Calu3 (cell line): ENCODE measurements at regions not wholly inside any gene's neighbourhood (a gene's known extent, or its start where the extent isn't known, plus 50 kb on each side); places are given as distances from the start of the nearest gene placed in this dataset.
A peak's percentile ranks its signal among the peaks of the same experiment; 100 is the strongest.
"Not testable (repeated sequence)": the region's sequence is repeated elsewhere in the genome, so short reads cannot be mapped to it uniquely, and the experiment has no call there.

ENCODE experiments used
- BruUV-seq: library from RNA; stranded (reverse); fragments of 400-500 nt; replicated peaks from 2 replicates; lab custom pipeline; 2021; lab: Mats Ljungman, UMichigan
- CTCF ChIA-PET: fragments of 300-600 bp; sonication (Branson Sonifier 250); formaldehyde crosslinking; loops from one replicate; lab custom pipeline; 2022; ENCODE audit warnings: antibody characterized with exemption; lab: Charles Lee
- DNase-seq: peaks from one replicate; pipeline ENCODE4 v3.0.0; 2022
- H3K27ac Mint-ChIP-seq: one replicate; pipeline ENCODE4 v1.8.0; 2022; ENCODE audit warnings: mixed read lengths; ENCODE audit not compliant: unreplicated experiment
- H3K27me3 Mint-ChIP-seq: one replicate; pipeline ENCODE4 v1.8.0; 2022; ENCODE audit warnings: mixed read lengths; ENCODE audit not compliant: unreplicated experiment
- H3K36me3 Mint-ChIP-seq: one replicate; pipeline ENCODE4 v1.8.0; 2022; ENCODE audit warnings: mild to moderate bottlenecking, moderate library complexity, mixed read lengths; ENCODE audit not compliant: insufficient read depth, unreplicated experiment
- H3K4me1 Mint-ChIP-seq: one replicate; pipeline ENCODE4 v1.8.0; 2022; ENCODE audit warnings: mild to moderate bottlenecking, low read depth, mixed read lengths; ENCODE audit not compliant: unreplicated experiment
- H3K4me3 Mint-ChIP-seq: one replicate; pipeline ENCODE4 v1.8.0; 2022; ENCODE audit warnings: mild to moderate bottlenecking, low read depth, moderate library complexity, mixed read lengths; ENCODE audit not compliant: unreplicated experiment
- H3K9me3 Mint-ChIP-seq: one replicate; pipeline ENCODE4 v1.8.0; 2022; ENCODE audit warnings: low read depth, mixed read lengths; ENCODE audit not compliant: unreplicated experiment
- intact Hi-C: fragments of 100-400 bp; cut with micrococcal nuclease; formaldehyde crosslinking; loops from one replicate; pipeline ENCODE4 v1.10.0; 2022; ENCODE audit not compliant: unreplicated experiment

DNA sequence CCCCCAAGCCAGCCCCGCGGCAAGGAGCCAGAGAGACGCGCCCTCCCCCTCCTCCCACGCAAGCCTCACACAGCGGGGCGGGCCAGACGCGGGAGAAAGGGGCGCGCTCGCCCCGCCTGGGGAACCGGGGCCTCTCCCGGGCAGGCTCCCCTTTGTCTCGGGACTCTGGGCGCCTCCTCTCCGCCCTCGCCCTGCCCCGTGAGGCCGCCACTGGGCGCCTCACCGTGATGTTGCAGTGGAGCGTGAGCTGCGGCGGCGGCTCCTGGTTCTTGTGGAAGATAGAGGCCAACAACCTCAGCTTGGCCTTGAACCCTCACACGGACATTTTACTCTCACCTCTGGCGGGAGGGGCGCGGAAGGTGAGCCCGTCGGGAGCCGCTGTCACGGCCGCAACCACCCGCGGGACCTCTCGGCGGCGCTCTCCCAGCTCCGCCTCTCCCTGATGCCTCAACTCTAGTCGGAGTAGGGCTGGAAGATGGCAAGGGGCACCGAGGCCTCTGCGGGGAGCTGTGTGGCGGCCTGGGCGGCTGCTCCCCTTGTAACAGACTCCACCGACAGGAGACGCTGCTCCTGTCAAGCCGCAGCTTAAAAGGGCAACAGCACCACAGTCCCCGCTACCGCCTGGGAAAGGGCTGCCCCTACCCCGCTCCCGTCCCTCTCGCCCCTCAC, 179.2 kb upstream of the ZSCAN2 start:
- H3K27ac Mint-ChIP-seq, H3K27me3 Mint-ChIP-seq, intact Hi-C loops, H3K9me3 Mint-ChIP-seq, H3K4me1 Mint-ChIP-seq, DNase-seq, BruUV-seq, H3K36me3 Mint-ChIP-seq, H3K4me3 Mint-ChIP-seq, CTCF ChIA-PET: not testable (repeated sequence)

DNA sequence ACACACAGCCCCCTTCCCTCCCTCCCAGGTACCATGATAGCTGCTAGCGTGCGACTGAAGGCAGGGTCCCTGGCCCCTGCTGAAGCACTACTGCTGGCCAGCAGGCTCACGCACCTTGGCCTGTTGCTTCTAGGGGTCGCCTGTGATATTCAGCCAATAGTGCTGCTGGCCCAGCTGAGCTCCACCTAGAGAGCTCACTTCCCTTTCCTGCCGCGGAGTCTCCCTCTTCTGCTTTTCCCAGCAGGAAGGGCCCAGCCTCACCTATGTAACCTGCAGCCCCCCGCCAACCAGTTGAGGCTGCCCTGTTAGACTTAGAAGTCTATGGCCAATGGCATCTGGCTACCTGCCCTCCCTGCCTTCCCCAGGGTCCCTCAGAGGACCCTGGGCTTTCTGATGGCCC, 175.5 kb upstream of the ZSCAN2 start:
- H3K4me1 Mint-ChIP-seq, H3K36me3 Mint-ChIP-seq, CTCF ChIA-PET, H3K27me3 Mint-ChIP-seq, H3K4me3 Mint-ChIP-seq, H3K27ac Mint-ChIP-seq, BruUV-seq, intact Hi-C loops, H3K9me3 Mint-ChIP-seq, DNase-seq: not testable (repeated sequence)

DNA sequence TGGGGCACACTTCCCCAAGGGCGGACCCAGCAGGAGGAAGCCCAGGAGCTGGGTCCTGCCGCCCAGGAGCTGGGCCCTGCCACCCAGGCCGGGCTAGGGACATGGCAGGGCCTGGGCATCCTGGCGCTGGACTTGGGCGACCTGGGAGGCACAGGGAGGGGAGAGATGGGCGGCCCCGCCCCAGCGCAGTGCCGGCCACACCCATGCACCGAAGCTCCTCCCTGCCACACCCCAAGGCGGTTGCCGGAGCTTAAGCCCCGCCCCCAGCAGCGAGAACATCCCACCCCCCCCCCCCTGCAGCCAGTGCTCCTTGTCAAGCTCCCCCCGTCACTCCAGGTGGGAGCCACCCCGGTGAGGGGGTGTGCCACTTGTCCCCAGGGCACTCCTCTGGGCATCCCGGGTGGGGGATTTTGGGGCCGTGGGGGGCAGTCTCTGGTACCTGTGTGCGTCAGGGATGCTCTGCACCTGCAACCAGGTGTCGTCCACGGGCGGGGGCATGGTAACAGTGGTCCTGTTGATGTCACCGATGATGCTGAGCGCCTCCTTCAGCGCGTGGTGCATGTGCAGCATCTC, 127.4 kb upstream of the ZSCAN2 start:
- H3K4me3 Mint-ChIP-seq, intact Hi-C loops, CTCF ChIA-PET, DNase-seq, BruUV-seq, H3K27ac Mint-ChIP-seq, H3K27me3 Mint-ChIP-seq, H3K36me3 Mint-ChIP-seq, H3K4me1 Mint-ChIP-seq, H3K9me3 Mint-ChIP-seq: not testable (repeated sequence)

DNA sequence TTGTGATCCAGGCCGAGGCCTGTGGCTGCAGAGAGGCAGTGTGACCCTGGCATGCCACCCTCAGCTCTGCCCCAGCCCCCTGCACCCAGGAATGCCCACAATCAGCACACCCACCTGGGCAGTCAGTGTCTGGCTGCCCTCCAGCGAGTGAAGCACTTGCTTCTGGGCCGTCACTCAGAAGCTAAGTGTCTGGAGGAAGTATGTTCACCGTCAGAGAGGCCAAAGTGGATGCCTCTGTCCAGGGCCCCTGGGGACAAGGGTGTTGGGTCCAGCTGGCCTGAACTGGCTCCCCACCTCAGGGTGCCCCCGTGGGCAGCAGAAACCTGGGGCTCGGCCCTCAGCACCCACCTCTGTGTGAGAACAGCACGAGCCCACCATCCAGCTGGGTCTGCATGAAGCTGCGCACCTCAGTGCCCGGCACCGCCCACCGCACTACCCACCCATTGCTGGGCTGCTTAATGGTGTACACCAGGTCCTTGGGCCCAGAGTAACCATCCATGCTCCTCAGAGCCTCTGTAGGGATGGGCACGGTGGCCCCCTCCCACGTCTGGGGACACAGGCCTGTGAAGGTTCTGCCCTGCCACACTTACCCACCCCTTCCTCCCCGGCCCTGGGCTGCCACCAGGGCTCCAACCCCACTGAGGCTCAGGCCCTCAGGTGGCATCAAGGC, 124.3 kb upstream of the ZSCAN2 start:
- H3K4me1 Mint-ChIP-seq, H3K36me3 Mint-ChIP-seq, H3K27me3 Mint-ChIP-seq, H3K27ac Mint-ChIP-seq, BruUV-seq, intact Hi-C loops, CTCF ChIA-PET, H3K4me3 Mint-ChIP-seq, H3K9me3 Mint-ChIP-seq, DNase-seq: not testable (repeated sequence)

DNA sequence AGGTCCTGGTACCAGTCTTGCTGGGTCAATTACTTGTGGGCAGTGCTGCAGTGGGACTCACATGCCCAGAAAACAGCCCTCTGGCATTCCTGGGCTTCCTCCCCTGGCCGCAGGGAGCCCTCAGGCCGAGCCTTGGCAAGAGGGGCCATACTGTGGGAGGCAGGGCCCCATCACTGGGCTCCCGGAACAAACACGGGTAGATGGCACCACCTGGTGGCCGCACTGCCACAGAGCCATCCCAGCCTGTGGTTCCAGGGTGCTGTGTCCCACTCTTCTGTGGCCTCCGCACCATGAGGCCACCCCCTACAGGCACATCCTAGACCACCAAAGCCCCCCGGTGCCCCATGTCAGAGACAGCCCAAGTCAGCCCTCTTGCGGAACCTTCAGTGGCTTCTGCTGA, 123.3 kb upstream of the ZSCAN2 start:
- DNase-seq, H3K4me3 Mint-ChIP-seq, H3K27ac Mint-ChIP-seq, CTCF ChIA-PET, H3K36me3 Mint-ChIP-seq, H3K4me1 Mint-ChIP-seq, intact Hi-C loops, H3K9me3 Mint-ChIP-seq, H3K27me3 Mint-ChIP-seq: not testable (repeated sequence)
- TSS peak; percentile 44 for BruUV-seq

DNA sequence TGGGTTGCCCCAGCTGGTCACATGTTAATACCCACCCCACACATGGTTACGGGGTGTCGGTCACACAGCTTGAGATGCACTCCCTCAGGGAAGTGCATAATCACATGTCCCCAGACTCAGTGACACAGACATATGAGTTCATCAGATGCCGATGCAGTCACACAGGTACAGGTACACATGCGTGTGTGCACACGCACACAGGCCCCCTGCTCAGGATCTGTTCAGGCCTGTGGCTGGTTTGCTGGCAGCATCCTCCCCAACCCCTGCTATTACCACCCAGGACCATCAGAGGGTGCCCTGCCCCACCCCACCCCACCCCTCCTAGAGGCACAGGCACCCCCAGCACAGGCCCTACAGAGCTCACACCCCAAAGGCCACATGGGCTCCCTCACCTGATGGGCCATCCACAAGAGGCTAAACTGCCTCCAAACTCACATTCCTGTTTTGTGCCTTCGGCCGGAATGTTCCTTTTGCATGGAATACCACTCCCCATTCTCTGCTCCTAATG, 120.6 kb upstream of the ZSCAN2 start:
- H3K27ac Mint-ChIP-seq, intact Hi-C loops, H3K9me3 Mint-ChIP-seq, H3K36me3 Mint-ChIP-seq, H3K4me1 Mint-ChIP-seq, BruUV-seq, H3K4me3 Mint-ChIP-seq, H3K27me3 Mint-ChIP-seq, DNase-seq, CTCF ChIA-PET: not testable (repeated sequence)

DNA sequence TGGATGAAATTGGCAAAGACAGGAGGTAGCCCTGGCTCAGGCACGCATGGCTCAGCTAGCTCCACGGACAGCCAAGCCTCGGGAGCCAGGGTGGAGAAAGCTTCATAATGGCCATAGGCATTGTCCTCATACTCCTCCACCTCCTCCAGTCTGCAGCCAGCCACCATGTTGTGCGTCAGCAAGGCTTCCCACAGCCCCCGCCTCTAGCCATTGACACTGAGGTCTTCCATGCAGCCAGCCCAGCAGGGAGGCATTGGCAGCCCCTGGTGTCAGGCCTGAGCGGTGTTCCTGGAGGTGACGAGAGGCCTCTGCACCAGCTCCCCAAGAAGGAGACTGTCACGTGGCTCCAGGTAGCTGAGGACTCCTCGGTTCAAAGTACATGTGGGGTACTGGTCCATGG, 117.0 kb upstream of the ZSCAN2 start:
- H3K27me3 Mint-ChIP-seq, H3K27ac Mint-ChIP-seq, DNase-seq, H3K36me3 Mint-ChIP-seq, H3K9me3 Mint-ChIP-seq, CTCF ChIA-PET, H3K4me3 Mint-ChIP-seq, BruUV-seq, intact Hi-C loops, H3K4me1 Mint-ChIP-seq: not testable (repeated sequence)

DNA sequence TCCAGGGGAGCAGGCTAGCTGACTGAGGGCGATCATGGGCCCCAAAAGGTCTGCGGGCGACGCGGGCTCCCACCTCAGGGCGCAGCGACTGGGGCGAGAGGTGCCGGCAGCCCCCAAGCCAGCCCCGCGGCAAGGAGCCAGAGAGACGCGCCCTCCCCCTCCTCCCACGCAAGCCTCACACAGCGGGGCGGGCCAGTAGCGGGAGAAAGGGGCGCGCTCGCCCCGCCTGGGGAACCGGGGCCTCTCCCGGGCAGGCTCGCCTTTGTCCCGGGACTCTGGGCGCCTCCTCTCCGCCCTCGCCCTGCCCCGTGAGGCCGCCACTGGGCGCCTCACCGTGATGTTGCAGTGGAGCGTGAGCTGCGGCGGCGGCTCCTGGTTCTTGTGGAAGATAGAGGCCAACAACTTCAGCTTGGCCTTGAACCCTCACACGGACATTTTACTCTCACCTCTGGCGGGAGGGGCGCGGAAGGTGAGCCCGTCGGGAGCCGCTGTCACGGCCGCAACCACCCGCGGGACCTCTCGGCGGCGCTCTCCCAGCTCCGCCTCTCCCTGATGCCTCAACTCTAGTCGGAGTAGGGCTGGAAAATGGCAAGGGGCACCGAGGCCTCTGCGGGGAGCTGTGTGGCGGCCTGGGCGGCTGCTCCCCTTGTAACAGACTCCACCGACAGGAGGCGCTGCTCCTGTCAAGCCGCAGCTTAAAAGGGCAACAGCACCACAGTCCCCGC, 100.5 kb upstream of the ZSCAN2 start:
- intact Hi-C loops, CTCF ChIA-PET, H3K27me3 Mint-ChIP-seq, H3K9me3 Mint-ChIP-seq, BruUV-seq, H3K36me3 Mint-ChIP-seq, H3K27ac Mint-ChIP-seq, H3K4me1 Mint-ChIP-seq, H3K4me3 Mint-ChIP-seq: not testable (repeated sequence)
- peak; percentile 21 for DNase-seq

DNA sequence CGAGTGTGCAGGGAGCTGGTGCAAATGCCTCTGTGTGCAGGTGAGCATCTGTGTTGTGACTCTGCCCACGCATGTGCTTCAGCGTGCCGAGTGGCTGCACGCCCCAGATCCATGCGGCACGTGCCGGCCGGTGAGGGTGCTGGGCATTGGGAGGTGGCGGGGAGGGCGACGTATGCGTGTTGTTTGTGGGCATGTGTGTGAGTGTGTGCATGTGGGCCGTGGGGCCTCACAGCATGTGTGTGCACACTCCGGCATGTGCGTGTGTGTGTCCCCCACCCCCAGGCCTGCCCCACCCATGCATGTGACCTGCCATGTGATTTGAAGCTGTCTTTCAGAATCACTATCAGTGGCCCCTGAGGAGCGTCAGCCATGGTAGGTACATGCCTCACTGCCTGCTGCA, 97.7 kb upstream of the ZSCAN2 start:
- H3K27ac Mint-ChIP-seq, H3K9me3 Mint-ChIP-seq, H3K36me3 Mint-ChIP-seq, CTCF ChIA-PET, H3K4me1 Mint-ChIP-seq, H3K27me3 Mint-ChIP-seq, intact Hi-C loops, H3K4me3 Mint-ChIP-seq, DNase-seq, BruUV-seq: not testable (repeated sequence)
